CD14-positive monocyte (primary cell): ENCODE measurements at regions not wholly inside any gene's neighbourhood (a gene's known extent, or its start where the extent isn't known, plus 50 kb on each side); places are given as distances from the start of the nearest gene placed in this dataset.

Source experiments
- DNase-seq, 3 donors: peaks; one replicate each; pipeline ENCODE4 v3.0.0-alpha.2; 2011 to 2022
- H2AFZ ChIP-seq: 2 replicates; pipeline ENCODE4 v1.6.0; 2012; ENCODE audit warnings: mild to moderate bottlenecking, low read depth, low read length, inconsistent platforms; ENCODE audit not compliant: insufficient read depth, poor library complexity, severe bottlenecking
- H3K27ac ChIP-seq, 2 donors: 1 replicate in 1 of 2; 2 replicates in 1 of 2; pipeline ENCODE4 v1.5.1; 2012 to 2013; ENCODE audit warnings: low read length in 2 of 2, control low read depth in 1 of 2, inconsistent platforms in 1 of 2, low read depth in 1 of 2, mild to moderate bottlenecking in 1 of 2
- H3K27me3 ChIP-seq, 2 donors: one replicate each; pipeline versions ENCODE4 v1.6.0 to v1.6.1; 2011 to 2013; ENCODE audit warnings: low read length in 2 of 2; ENCODE audit not compliant: control insufficient read depth in 2 of 2, insufficient read depth in 2 of 2
- H3K36me3 ChIP-seq, 2 donors: replicated peaks in 1 of 2; 1 replicate in 1 of 2; 2 replicates in 1 of 2; pipeline versions ENCODE4 v1.5.1 to v1.6.1; 2012 to 2013; ENCODE audit warnings: low read length in 2 of 2, control low read depth in 1 of 2, inconsistent platforms in 1 of 2, mild to moderate bottlenecking in 1 of 2; ENCODE audit not compliant: insufficient read depth in 2 of 2, control insufficient read depth in 1 of 2
- H3K4me1 ChIP-seq, 2 donors: 1 replicate in 1 of 2; 2 replicates in 1 of 2; pipeline versions ENCODE4 v1.5.1 to v1.6.1; 2012 to 2013; ENCODE audit warnings: low read length in 2 of 2, control low read depth in 1 of 2, inconsistent platforms in 1 of 2, mild to moderate bottlenecking in 1 of 2, moderate library complexity in 1 of 2; ENCODE audit not compliant: insufficient read depth in 2 of 2, control insufficient read depth in 1 of 2
- H3K4me2 ChIP-seq: replicated peaks from 2 replicates; pipeline ENCODE3; 2012; ENCODE audit warnings: low read length, moderate library complexity, mild to moderate bottlenecking; ENCODE audit not compliant: poor library complexity, severe bottlenecking; ENCODE audit errors: extremely low read depth
- H3K4me3 ChIP-seq, 3 experiments: fragments of 200-600 bp in 1 of 3; sonication (generic) in 1 of 3; replicated peaks in 1 of 3; 1 replicate in 2 of 3; 2 replicates in 1 of 3; pipeline ENCODE4 v1.5.1; 2011 to 2013; ENCODE audit warnings: low read length in 3 of 3, mild to moderate bottlenecking in 3 of 3, control low read depth in 2 of 3, low read depth in 2 of 3, inconsistent platforms in 1 of 3, moderate library complexity in 1 of 3
- H3K79me2 ChIP-seq: 2 replicates; pipeline ENCODE4 v1.6.0; 2012; ENCODE audit warnings: mild to moderate bottlenecking, control low read depth, inconsistent platforms, low read length, moderate library complexity; ENCODE audit not compliant: insufficient read depth
- H3K9ac ChIP-seq: 2 replicates; pipeline ENCODE4 v1.6.0; 2017; ENCODE audit warnings: low read length, mild to moderate bottlenecking; ENCODE audit not compliant: insufficient read depth, poor library complexity, severe bottlenecking
- H3K9me3 ChIP-seq, 2 donors: replicated peaks in 1 of 2; 1 replicate in 1 of 2; 2 replicates in 1 of 2; pipeline versions ENCODE4 v1.5.1 to v1.6.1; 2012 to 2013; ENCODE audit warnings: low read length in 2 of 2, control low read depth in 1 of 2; ENCODE audit not compliant: control insufficient read depth in 1 of 2, insufficient read depth in 1 of 2
- H4K20me1 ChIP-seq: 2 replicates; pipeline ENCODE4 v1.6.0; 2012; ENCODE audit warnings: mild to moderate bottlenecking, low read length, control low read depth, moderate library complexity; ENCODE audit not compliant: insufficient read depth
- H3K27ac Mint-ChIP-seq, 7 donors: one replicate each; pipeline ENCODE4 v1.8.0; 2020; ENCODE audit warnings: mild to moderate bottlenecking in 7 of 7, mixed read lengths in 7 of 7, moderate library complexity in 6 of 7, inconsistent platforms in 2 of 7
- H3K27me3 Mint-ChIP-seq, 3 donors: one replicate each; pipeline ENCODE4 v1.8.0; 2021 to 2022; ENCODE audit warnings: low read depth in 3 of 3, mild to moderate bottlenecking in 3 of 3, mixed read lengths in 3 of 3, moderate library complexity in 3 of 3, inconsistent platforms in 1 of 3
- H3K36me3 Mint-ChIP-seq, 2 donors: one replicate each; pipeline ENCODE4 v1.8.0; 2020; ENCODE audit warnings: mixed read lengths in 2 of 2, inconsistent platforms in 1 of 2, mild to moderate bottlenecking in 1 of 2
- H3K4me1 Mint-ChIP-seq: one replicate; pipeline ENCODE4 v1.8.0; 2020; ENCODE audit warnings: mild to moderate bottlenecking, mixed read lengths
- H3K4me3 Mint-ChIP-seq, 2 donors: one replicate each; pipeline ENCODE4 v1.8.0; 2020; ENCODE audit warnings: mild to moderate bottlenecking in 2 of 2, mixed read lengths in 2 of 2, moderate library complexity in 1 of 2
- H3K9me3 Mint-ChIP-seq, 7 donors: one replicate each; pipeline ENCODE4 v1.8.0; 2020 to 2022; ENCODE audit warnings: mixed read lengths in 7 of 7, mild to moderate bottlenecking in 6 of 7, moderate library complexity in 6 of 7, inconsistent platforms in 2 of 7
- CTCF ChIP-seq: fragments of 200-600 bp; IDR thresholded peaks from one replicate; pipeline ENCODE4 v1.8.0; 2022; ENCODE audit warnings: antibody characterized with exemption, mild to moderate bottlenecking
- WGBS: methylation state at CpG from one replicate; pipeline ENCODE4 v1.1.5; 2013; ENCODE audit warnings: missing lambda C conversion rate; ENCODE audit not compliant: insufficient coverage; 5-methylcytosine and 5-hydroxymethylcytosine counted together
- intact Hi-C, 2 donors: fragments of 100-400 bp; cut with micrococcal nuclease; formaldehyde crosslinking; loops; one replicate each; pipeline versions ENCODE4 v1.15.0 to v1.15.1; 2023

DNA sequence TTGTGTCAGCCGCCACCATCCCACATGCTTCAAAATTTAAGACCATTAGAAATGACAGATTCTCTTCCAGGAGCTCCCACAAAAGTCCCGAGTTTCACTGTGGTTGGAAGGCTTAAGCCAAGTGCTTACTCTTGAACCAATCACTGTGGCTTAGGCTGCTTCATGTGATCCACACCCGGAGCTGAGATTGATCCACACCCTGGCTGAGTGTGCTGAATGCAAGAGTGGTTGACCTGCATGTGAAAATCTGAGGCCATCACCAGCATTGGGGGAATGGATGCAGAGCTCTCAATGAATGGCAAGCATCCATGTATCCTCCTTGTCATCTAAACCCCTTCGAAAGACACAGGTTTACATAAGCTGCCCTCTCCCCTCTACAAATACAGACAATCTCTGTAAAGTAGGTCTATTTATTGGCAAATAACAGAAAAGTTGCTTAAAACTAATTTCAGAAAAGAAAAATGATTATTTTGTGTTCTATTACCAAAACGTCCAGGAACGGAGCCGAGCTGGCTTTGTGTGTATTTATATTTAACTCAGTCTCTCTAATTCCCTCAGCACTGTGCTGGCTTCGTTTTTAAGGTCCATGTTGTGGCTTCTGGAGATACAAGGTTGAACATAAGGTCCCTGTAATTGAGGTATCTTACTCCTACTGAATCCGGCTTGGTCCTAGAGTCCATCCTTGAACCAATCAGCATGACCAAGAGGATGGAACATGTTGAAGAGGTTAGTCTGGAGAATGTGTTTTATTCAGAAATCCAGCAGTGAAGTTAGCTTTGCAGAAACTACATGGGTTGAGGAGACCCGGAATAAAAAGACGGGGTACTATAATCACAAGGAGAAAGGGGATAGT is 332.4 kb downstream of the LIG4 start:
- Histone ChIP-seq H3K79me2 (no peaks in the 10 kb centered on the region), H3K4me2 (no peak overlapping the region), H3K27ac (no peak overlapping the region), H4K20me1 (no peaks in the 10 kb centered on the region), H3K4me3 (no peak overlapping the region), H3K9ac (no peak overlapping the region), H3K4me1 (no peaks in the 10 kb centered on the region), H3K36me3 (no peaks in the 10 kb centered on the region), H3K27me3 (no peaks in the 10 kb centered on the region), H2AFZ (no peak overlapping the region), H3K9me3 (peaks cover 6 to 10% of the 10 kb centered on the region in 2 donors)
- no peak for DNase-seq
- no peak overlapping the region for H3K4me3 Mint-ChIP-seq
- no CpG with 5 or more reads among the region's 11 CpGs for WGBS
- no peaks in the 10 kb centered on the region for H3K36me3 Mint-ChIP-seq
- intact Hi-C loops, result no loop called here
- no peak for TF ChIP-seq CTCF
- H3K9me3 Mint-ChIP-seq, result peaks cover 3 to 10% (median 10%) of the 10 kb centered on the region in 7 donors
- H3K27me3 Mint-ChIP-seq, result no peaks in the 10 kb centered on the region
- H3K27ac Mint-ChIP-seq, result peak overlapping the region in 1 of 7 donors; percentile 51
- no peaks in the 10 kb centered on the region for H3K4me1 Mint-ChIP-seq

DNA sequence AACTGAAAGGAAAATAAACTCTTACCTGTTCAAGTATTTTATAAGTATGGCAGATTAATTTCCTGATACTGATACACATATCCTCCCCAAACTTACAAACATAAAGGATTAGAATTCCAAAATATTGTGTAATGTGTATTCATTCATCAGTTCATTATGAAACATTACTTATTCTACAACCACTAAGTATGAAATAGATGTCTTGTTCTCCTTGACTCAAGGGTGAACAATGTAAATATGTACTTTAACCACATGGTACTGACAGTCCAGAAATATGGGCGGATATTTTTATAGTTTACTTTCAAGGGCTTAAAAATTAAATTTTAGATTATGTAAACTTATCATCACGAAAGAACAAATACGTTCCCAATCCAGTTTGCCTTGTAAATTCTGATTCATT is 334.0 kb downstream of the LIG4 start:
- Histone ChIP-seq H3K79me2 (no peaks in the 10 kb centered on the region), H3K27me3 (no peaks in the 10 kb centered on the region), H3K27ac (no peak overlapping the region), H3K9me3 (peaks cover under 1 to 2% of the 10 kb centered on the region in 2 donors), H3K4me3 (no peak overlapping the region), H3K4me2 (no peak overlapping the region), H2AFZ (no peak overlapping the region), H3K4me1 (no peaks in the 10 kb centered on the region), H4K20me1 (no peaks in the 10 kb centered on the region), H3K36me3 (no peaks in the 10 kb centered on the region), H3K9ac (no peak overlapping the region)
- Mint-ChIP-seq H3K9me3 (peaks cover 0 to 11% (median 5%) of the 10 kb centered on the region in 7 donors), H3K4me1 (no peaks in the 10 kb centered on the region), H3K4me3 (no peak overlapping the region), H3K27me3 (no peaks in the 10 kb centered on the region), H3K27ac (no peak overlapping the region), H3K36me3 (no peaks in the 10 kb centered on the region)
- TF ChIP-seq CTCF, result no peak
- no CpG with 5 or more reads among the region's 3 CpGs for WGBS
- intact Hi-C loops, result no loop called here
- no peak for DNase-seq
